Glutamatergic neuron (in vitro differentiated cells): ENCODE measurements at regions not wholly inside any gene's neighbourhood (a gene's known extent, or its start where the extent isn't known, plus 50 kb on each side); places are given as distances from the start of the nearest gene placed in this dataset.

ENCODE experiments used
- DNase-seq: peaks from one replicate; pipeline ENCODE4 v3.0.0; 2022
- H3K27ac Mint-ChIP-seq: one replicate; pipeline ENCODE4 v1.8.0; 2020; ENCODE audit warnings: mild to moderate bottlenecking, mixed read lengths, inconsistent platforms; ENCODE audit not compliant: unreplicated experiment
- H3K27me3 Mint-ChIP-seq: one replicate; pipeline ENCODE4 v1.8.0; 2020; ENCODE audit warnings: mild to moderate bottlenecking, moderate library complexity, mixed read lengths, inconsistent platforms; ENCODE audit not compliant: unreplicated experiment
- H3K36me3 Mint-ChIP-seq: one replicate; pipeline ENCODE4 v1.8.0; 2020; ENCODE audit warnings: mild to moderate bottlenecking, mixed read lengths, inconsistent platforms; ENCODE audit not compliant: unreplicated experiment
- H3K4me1 Mint-ChIP-seq: one replicate; pipeline ENCODE4 v1.8.0; 2020; ENCODE audit warnings: mild to moderate bottlenecking, low read depth, mixed read lengths, inconsistent platforms; ENCODE audit not compliant: unreplicated experiment
- H3K4me3 Mint-ChIP-seq: one replicate; pipeline ENCODE4 v1.8.0; 2020; ENCODE audit warnings: mild to moderate bottlenecking, mixed read lengths, inconsistent platforms; ENCODE audit not compliant: unreplicated experiment
- H3K9me3 Mint-ChIP-seq: one replicate; pipeline ENCODE4 v1.8.0; 2020; ENCODE audit warnings: mild to moderate bottlenecking, moderate library complexity, mixed read lengths, inconsistent platforms; ENCODE audit not compliant: unreplicated experiment
- TF ChIP-seq, protein P1 (sequence below): fragments of 200-600 bp; sonication (generic); IDR thresholded peaks from one replicate; pipeline ENCODE4 v1.5.0; 2021; ENCODE audit not compliant: partially characterized antibody, unreplicated experiment

DNA sequence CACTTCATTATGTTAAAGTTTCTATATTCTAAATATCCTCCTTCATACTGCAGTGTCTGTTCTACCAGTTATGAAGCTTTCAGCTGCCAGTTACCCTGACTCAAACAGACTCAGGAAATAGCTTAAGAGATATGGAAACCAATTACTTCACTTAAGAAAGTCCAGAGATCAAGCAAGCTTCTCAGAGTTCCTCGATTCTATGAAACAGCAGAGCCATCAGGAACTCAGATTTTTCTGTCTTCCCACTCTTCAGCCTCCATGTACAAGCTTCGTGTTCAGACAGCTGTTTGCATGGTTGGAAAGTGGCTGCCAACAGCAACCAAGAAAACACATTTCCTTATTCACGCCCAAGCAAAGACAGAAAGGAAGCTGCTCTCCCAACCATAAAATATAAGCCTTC, 216.1 kb downstream of the ACTL7B start:
- TF ChIP-seq, protein P1, sequence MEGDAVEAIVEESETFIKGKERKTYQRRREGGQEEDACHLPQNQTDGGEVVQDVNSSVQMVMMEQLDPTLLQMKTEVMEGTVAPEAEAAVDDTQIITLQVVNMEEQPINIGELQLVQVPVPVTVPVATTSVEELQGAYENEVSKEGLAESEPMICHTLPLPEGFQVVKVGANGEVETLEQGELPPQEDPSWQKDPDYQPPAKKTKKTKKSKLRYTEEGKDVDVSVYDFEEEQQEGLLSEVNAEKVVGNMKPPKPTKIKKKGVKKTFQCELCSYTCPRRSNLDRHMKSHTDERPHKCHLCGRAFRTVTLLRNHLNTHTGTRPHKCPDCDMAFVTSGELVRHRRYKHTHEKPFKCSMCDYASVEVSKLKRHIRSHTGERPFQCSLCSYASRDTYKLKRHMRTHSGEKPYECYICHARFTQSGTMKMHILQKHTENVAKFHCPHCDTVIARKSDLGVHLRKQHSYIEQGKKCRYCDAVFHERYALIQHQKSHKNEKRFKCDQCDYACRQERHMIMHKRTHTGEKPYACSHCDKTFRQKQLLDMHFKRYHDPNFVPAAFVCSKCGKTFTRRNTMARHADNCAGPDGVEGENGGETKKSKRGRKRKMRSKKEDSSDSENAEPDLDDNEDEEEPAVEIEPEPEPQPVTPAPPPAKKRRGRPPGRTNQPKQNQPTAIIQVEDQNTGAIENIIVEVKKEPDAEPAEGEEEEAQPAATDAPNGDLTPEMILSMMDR: no peak
- H3K27me3 Mint-ChIP-seq: no peaks in the 10 kb centered on the region
- H3K4me1 Mint-ChIP-seq: no peaks in the 10 kb centered on the region
- no peak overlapping the region for H3K27ac Mint-ChIP-seq
- no peak overlapping the region for H3K4me3 Mint-ChIP-seq
- no peaks in the 10 kb centered on the region for H3K36me3 Mint-ChIP-seq
- DNase-seq: no peak
- H3K9me3 Mint-ChIP-seq: peaks cover 1% of the 10 kb centered on the region

DNA sequence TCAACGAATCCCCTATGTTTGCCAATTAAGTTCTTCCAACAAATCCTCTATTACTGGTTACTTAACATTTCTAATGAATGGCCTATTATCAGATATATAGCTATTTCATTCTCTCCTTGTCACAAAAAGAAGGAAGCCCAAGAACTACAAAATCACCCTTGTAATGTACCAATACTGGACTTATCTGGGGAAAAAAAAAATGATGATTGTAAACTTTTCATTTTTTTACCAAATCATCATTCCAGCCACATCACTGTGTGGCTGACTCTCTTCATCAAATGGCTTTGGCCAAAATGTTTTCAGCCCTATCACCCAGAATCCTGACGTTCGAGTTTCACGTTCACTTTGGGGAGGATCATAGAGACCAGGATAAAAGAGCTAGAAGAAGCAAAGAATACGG, 216.7 kb downstream of the ACTL7B start:
- no peaks in the 10 kb centered on the region for H3K27me3 Mint-ChIP-seq
- peaks cover 1% of the 10 kb centered on the region for H3K9me3 Mint-ChIP-seq
- H3K36me3 Mint-ChIP-seq: no peaks in the 10 kb centered on the region
- no peak overlapping the region for H3K27ac Mint-ChIP-seq
- TF ChIP-seq, protein P1: no peak
- H3K4me3 Mint-ChIP-seq: no peak overlapping the region
- H3K4me1 Mint-ChIP-seq: no peaks in the 10 kb centered on the region
- DNase-seq: no peak

DNA sequence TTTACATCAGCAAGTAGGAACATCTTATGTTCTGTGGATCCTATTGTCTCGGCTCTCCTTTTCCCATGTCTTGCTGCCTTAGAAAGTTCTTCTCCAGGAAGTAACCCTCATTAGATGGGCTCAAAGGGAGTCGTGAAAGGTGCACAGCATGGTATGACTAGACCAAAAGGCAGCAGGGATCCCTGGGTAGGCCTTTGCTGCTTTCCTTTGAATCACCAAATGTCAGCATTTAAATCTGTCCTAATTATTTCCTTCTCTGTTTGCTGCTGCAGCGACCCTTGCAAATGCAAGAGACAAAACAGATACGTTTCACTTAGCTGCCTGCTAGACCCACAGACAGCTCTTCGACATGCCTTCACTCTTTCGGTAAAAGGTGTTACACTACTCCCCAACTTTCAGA, 218.4 kb downstream of the ACTL7B start:
- Mint-ChIP-seq H3K27me3 (no peaks in the 10 kb centered on the region), H3K4me1 (no peaks in the 10 kb centered on the region), H3K36me3 (no peaks in the 10 kb centered on the region), H3K27ac (no peak overlapping the region), H3K9me3 (peaks cover 1% of the 10 kb centered on the region), H3K4me3 (no peak overlapping the region)
- DNase-seq: no peak
- TF ChIP-seq, protein P1: no peak

DNA sequence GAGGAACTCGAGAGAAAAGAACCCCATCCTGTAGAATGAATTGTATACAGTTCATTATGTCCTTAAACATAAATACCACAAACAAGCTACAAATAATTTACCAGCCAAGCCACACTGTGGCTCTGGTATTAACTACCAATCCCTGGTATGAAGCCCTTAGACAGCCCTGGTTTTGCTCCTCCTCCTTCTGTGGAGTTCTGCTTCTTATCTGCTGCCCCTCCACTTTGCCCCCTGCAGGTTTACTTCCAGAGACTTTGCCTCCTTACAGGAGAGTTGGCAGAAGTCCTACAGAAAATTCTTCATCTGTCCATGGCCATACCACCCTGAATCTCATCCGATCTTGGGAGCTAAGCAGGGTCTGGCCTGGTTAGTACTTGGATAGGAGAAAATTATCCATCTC, 219.8 kb downstream of the ACTL7B start:
- H3K4me1 Mint-ChIP-seq: no peaks in the 10 kb centered on the region
- DNase-seq: no peak
- peaks cover 4% of the 10 kb centered on the region for H3K9me3 Mint-ChIP-seq
- no peak overlapping the region for H3K4me3 Mint-ChIP-seq
- no peak overlapping the region for H3K27ac Mint-ChIP-seq
- TF ChIP-seq, protein P1: no peak
- no peaks in the 10 kb centered on the region for H3K27me3 Mint-ChIP-seq
- no peaks in the 10 kb centered on the region for H3K36me3 Mint-ChIP-seq

DNA sequence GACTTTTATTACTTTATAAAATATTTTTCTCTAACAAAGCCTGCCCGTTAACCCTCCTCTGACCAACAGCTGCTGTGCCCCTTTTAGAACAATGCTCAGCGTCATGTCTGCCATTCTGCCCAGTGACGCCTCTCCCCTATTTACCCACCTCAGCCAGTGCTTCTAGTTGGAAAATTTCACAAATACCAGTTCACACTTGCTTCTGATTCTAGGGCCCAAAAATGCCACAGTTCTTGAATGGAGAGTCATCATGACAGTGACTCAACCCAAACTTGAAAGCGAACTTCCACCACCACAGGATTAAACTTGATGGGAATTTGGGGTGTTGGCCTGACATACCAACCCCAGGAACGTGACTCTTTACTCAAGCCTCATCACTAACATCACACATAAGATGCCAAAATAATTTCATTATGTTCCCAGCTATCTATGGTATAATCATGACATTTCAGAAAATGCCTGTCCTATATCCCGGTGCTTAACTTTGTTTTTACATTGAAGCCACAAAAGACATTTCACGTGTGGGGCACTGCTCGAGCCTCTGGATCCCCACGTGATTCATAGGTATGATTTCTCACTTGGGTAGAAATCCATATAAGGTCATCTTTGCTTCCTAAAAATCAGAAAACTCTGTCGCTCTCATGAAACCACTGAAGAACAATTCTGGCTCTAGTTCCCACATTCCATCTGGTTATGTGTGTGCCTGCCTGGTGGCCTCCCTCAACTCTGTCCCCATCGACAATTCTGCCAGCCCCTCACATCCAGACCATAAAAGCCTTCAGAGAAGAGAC, 220.9 kb downstream of the ACTL7B start:
- no peak overlapping the region for H3K27ac Mint-ChIP-seq

More for the DNA sequence above, 220.9 kb downstream of the ACTL7B start:
- no peaks in the 10 kb centered on the region for H3K36me3 Mint-ChIP-seq
- H3K4me1 Mint-ChIP-seq: no peaks in the 10 kb centered on the region
- TF ChIP-seq, protein P1: no peak
- peaks cover 2% of the 10 kb centered on the region for H3K9me3 Mint-ChIP-seq
- DNase-seq: no peak
- no peak overlapping the region for H3K4me3 Mint-ChIP-seq
- H3K27me3 Mint-ChIP-seq: peaks cover 4% of the 10 kb centered on the region
